ENCODE measurements at regions not wholly inside any gene's neighbourhood (a gene's known extent, or its start where the extent isn't known, plus 50 kb on each side); places are given as distances from the start of the nearest gene placed in this dataset.
"Not testable (repeated sequence)": the region's sequence is repeated elsewhere in the genome, so short reads cannot be mapped to it uniquely, and the experiment has no call there.

DNA sequence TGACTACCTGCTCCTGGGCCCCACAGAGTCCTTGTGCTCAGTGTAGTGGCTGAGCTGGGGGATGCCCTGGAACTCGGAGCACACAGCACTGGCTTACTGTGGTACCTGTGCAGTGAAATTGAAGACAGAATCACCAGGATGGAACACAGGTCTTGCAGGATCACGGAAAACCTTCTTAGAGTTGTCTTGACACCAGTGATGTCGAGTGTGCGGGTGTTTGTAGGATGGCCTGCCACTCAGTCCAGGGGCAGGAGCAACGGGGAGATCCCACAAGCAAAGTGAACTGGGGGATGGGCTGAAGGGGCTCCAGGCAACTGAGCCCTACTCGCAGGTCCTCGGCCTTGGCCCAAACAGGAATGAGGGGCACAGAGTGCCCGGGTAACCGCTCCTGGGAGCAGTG, 122.2 kb upstream of the SERF1A start:
- intact Hi-C loops (cut with DNase I); H3K9me3 ChIP-seq; H3K36me3 ChIP-seq; ATAC-seq; H3K4me3 ChIP-seq; H3K27ac ChIP-seq; H3K4me1 ChIP-seq; H3K27me3 ChIP-seq: not testable (repeated sequence)
- WGBS, 2 donors = 88 to 89% methylated on average over 3 to 4 of the region's 9 CpGs
- DNase-seq = peak in 1 of 2 donors; percentile 2

Data from heart right ventricle (tissue), 16 donors.